ENCODE measurements at regions not wholly inside any gene's neighbourhood (a gene's known extent, or its start where the extent isn't known, plus 50 kb on each side); places are given as distances from the start of the nearest gene placed in this dataset.

DNA sequence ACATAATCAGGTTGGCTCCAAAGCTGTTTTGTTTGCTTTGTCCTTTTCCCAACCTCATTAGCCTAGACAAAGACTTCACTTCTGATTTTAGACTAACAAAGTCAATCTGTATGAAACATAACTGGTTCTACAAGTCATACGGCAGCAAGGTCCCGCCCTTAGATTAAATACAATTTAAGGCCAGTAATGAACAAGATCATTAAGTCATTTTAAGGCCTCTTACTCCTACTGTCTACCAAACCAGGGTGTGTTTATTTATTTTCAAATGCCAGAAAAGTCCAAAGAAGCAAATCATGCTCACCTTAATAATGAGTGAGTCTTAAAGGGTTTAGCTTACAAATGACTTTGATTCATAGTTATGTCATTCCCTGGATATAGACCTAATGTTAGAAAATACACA lies 148.4 kb upstream of the ACVR2A start:
- Histone ChIP-seq H3K4me2 (ENCODE audit: extremely low read depth, insufficient read depth, low read length) (no peak overlapping the region), H2AFZ (ENCODE audit: low read length) (no peak overlapping the region), H4K20me1 (ENCODE audit: control insufficient read depth, extremely low read depth, insufficient read depth, low read length) (no peaks in the 10 kb centered on the region), H3K79me2 (ENCODE audit: control insufficient read depth, insufficient read depth, low read length) (no peaks in the 10 kb centered on the region), H3K4me3 (replicated peaks in 1 of 4; ENCODE audit: control extremely low read depth in 1 of 4, insufficient read depth in 1 of 4, low read depth in 3 of 4, low read length in 4 of 4) (no peak overlapping the region), H3K4me1 (ENCODE audit: control insufficient read depth, extremely low read depth, insufficient read depth, low read length) (no peaks in the 10 kb centered on the region), H3K9me3 (ENCODE audit: control insufficient read depth, insufficient read depth, low read depth, low read length) (no peaks in the 10 kb centered on the region), H3K9ac (ENCODE audit: insufficient read depth, low read length) (no peak overlapping the region), H3K36me3 (ENCODE audit: control insufficient read depth, insufficient read depth, low read length) (no peaks in the 10 kb centered on the region), H3K27ac (ENCODE audit: insufficient read depth, low read length) (no peak overlapping the region), H3K27me3 (ENCODE audit: control insufficient read depth, insufficient read depth, low read length) (no peaks in the 10 kb centered on the region)
- DNase-seq (ENCODE audit: low read depth in 2 of 2): peak in 1 of 2 donors; percentile 24
- TF ChIP-seq, protein P1, sequence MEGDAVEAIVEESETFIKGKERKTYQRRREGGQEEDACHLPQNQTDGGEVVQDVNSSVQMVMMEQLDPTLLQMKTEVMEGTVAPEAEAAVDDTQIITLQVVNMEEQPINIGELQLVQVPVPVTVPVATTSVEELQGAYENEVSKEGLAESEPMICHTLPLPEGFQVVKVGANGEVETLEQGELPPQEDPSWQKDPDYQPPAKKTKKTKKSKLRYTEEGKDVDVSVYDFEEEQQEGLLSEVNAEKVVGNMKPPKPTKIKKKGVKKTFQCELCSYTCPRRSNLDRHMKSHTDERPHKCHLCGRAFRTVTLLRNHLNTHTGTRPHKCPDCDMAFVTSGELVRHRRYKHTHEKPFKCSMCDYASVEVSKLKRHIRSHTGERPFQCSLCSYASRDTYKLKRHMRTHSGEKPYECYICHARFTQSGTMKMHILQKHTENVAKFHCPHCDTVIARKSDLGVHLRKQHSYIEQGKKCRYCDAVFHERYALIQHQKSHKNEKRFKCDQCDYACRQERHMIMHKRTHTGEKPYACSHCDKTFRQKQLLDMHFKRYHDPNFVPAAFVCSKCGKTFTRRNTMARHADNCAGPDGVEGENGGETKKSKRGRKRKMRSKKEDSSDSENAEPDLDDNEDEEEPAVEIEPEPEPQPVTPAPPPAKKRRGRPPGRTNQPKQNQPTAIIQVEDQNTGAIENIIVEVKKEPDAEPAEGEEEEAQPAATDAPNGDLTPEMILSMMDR (conservative IDR thresholded peaks at IDR 0.05 in 1 of 2, IDR thresholded peaks at IDR 0.05 in 1 of 2; ENCODE audit: low read depth in 1 of 2, low read length in 2 of 2): no peak
- TF ChIP-seq EZH2 (IDR thresholded peaks at IDR 0.05; ENCODE audit: low read length, missing control alignments): no peak

DNA sequence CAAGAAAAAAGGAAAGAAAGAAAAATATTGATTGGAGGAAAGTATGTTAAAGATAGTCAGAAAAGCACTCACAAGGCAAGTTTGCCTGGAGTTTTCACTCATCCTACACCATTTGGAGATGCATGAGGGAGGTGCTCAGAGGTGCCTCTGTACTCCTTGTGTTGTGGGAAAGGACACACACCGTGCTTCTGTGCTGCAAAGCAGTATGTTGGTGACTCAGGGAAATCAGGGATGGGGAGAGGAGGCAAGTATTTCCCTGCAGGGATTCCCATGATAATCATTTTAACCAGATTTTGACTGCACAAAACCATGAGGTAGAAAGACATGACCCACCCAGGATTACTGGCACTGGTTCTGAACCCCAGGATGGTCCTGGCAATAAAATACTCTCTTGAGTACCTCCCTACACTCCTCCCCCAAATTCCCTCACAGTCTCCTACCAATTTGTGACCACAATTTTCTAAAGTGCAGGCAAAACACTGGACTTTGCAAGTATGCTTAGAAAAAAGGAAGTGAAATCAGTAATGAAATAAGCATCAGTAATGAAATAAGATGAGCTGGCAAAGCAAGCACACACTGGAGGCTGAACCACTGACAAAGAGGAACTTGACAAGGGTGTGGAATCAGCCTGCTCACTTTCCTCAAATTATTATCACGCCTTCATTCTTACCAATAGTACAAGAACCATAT lies 155.5 kb upstream of the ACVR2A start:
- H3K27ac ChIP-seq (ENCODE audit: insufficient read depth, low read length): no peak overlapping the region
- H3K4me3 ChIP-seq (replicated peaks in 1 of 4; ENCODE audit: control extremely low read depth in 1 of 4, insufficient read depth in 1 of 4, low read depth in 3 of 4, low read length in 4 of 4): no peak overlapping the region
- no peaks in the 10 kb centered on the region for H3K4me1 ChIP-seq (ENCODE audit: control insufficient read depth, extremely low read depth, insufficient read depth, low read length)
- no peaks in the 10 kb centered on the region for H3K27me3 ChIP-seq (ENCODE audit: control insufficient read depth, insufficient read depth, low read length)
- H3K9me3 ChIP-seq (ENCODE audit: control insufficient read depth, insufficient read depth, low read depth, low read length): no peaks in the 10 kb centered on the region
- no peak overlapping the region for H2AFZ ChIP-seq (ENCODE audit: low read length)
- no peak overlapping the region for H3K9ac ChIP-seq (ENCODE audit: insufficient read depth, low read length)
- H4K20me1 ChIP-seq (ENCODE audit: control insufficient read depth, extremely low read depth, insufficient read depth, low read length): no peaks in the 10 kb centered on the region
- H3K4me2 ChIP-seq (ENCODE audit: extremely low read depth, insufficient read depth, low read length): no peak overlapping the region
- H3K79me2 ChIP-seq (ENCODE audit: control insufficient read depth, insufficient read depth, low read length): no peaks in the 10 kb centered on the region
- TF ChIP-seq, protein P1 (conservative IDR thresholded peaks at IDR 0.05 in 1 of 2, IDR thresholded peaks at IDR 0.05 in 1 of 2; ENCODE audit: low read depth in 1 of 2, low read length in 2 of 2): no peak
- no peak for TF ChIP-seq EZH2 (IDR thresholded peaks at IDR 0.05; ENCODE audit: low read length, missing control alignments)
- no peaks in the 10 kb centered on the region for H3K36me3 ChIP-seq (ENCODE audit: control insufficient read depth, insufficient read depth, low read length)
- DNase-seq (ENCODE audit: low read depth in 2 of 2): no peak

DNA sequence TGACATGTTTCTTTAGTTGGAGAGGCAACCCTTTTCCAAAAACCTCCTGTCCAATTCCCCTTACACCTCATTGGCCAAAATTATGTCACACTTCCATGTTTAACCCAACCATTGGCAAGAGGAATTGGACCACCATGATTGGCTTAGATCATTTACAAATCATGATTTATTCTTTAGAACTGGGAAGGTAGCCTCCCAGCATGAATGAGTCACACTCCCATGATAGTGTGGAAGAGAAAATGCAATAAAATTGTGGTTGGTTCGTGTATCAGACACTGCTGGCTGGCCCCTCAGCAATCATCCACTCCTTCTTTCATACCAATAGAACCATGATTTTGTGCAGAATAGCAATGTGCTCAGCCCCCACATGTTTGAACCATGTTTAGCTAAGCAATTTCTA lies 156.6 kb upstream of the ACVR2A start:
- Histone ChIP-seq H3K9ac (ENCODE audit: insufficient read depth, low read length) (no peak overlapping the region), H3K4me1 (ENCODE audit: control insufficient read depth, extremely low read depth, insufficient read depth, low read length) (no peaks in the 10 kb centered on the region), H3K79me2 (ENCODE audit: control insufficient read depth, insufficient read depth, low read length) (no peaks in the 10 kb centered on the region), H3K4me3 (replicated peaks in 1 of 4; ENCODE audit: control extremely low read depth in 1 of 4, insufficient read depth in 1 of 4, low read depth in 3 of 4, low read length in 4 of 4) (no peak overlapping the region), H2AFZ (ENCODE audit: low read length) (no peak overlapping the region), H4K20me1 (ENCODE audit: control insufficient read depth, extremely low read depth, insufficient read depth, low read length) (no peaks in the 10 kb centered on the region), H3K27ac (ENCODE audit: insufficient read depth, low read length) (no peak overlapping the region), H3K27me3 (ENCODE audit: control insufficient read depth, insufficient read depth, low read length) (no peaks in the 10 kb centered on the region), H3K9me3 (ENCODE audit: control insufficient read depth, insufficient read depth, low read depth, low read length) (no peaks in the 10 kb centered on the region), H3K4me2 (ENCODE audit: extremely low read depth, insufficient read depth, low read length) (no peak overlapping the region), H3K36me3 (ENCODE audit: control insufficient read depth, insufficient read depth, low read length) (no peaks in the 10 kb centered on the region)
- peak in 1 of 2 donors; percentile 20 for DNase-seq (ENCODE audit: low read depth in 2 of 2)
- TF ChIP-seq, protein P1 (conservative IDR thresholded peaks at IDR 0.05 in 1 of 2, IDR thresholded peaks at IDR 0.05 in 1 of 2; ENCODE audit: low read depth in 1 of 2, low read length in 2 of 2): no peak
- TF ChIP-seq EZH2 (IDR thresholded peaks at IDR 0.05; ENCODE audit: low read length, missing control alignments): no peak

All from fibroblast of lung (primary cell).